ENCODE measurements at regions not wholly inside any gene's neighbourhood (a gene's known extent, or its start where the extent isn't known, plus 50 kb on each side); places are given as distances from the start of the nearest gene placed in this dataset.
"Not testable (repeated sequence)": the region's sequence is repeated elsewhere in the genome, so short reads cannot be mapped to it uniquely, and the experiment has no call there.

- DNase-seq (ENCODE audit: low read depth), result no peak
- no peak overlapping the region for H3K4me3 ChIP-seq (ENCODE audit: low read length)
- no peak for TF ChIP-seq CTCF (conservative IDR thresholded peaks at IDR 0.05; ENCODE audit: low read depth, low read length)
Observed at GRCh38 chr2:120513776-120514357, 167.9 kb downstream of the INHBB start.

- no peak overlapping the region for H3K4me3 ChIP-seq (ENCODE audit: low read length)
- no peak for DNase-seq (ENCODE audit: low read depth)
- TF ChIP-seq CTCF (conservative IDR thresholded peaks at IDR 0.05; ENCODE audit: low read depth, low read length), result no peak
Observed at GRCh38 chr2:120514521-120514920, 168.6 kb downstream of the INHBB start.

- not testable (repeated sequence) for H3K4me3 ChIP-seq (ENCODE audit: low read length); DNase-seq (ENCODE audit: low read depth)
Observed at GRCh38 chr2:120515066-120515758, 169.3 kb downstream of the INHBB start.

GRCh38 chr2:120515759-120516678 is 170.1 kb downstream of the INHBB start:
- no peak for TF ChIP-seq CTCF (conservative IDR thresholded peaks at IDR 0.05; ENCODE audit: low read depth, low read length)
- no peak for DNase-seq (ENCODE audit: low read depth)
- no peak overlapping the region for H3K4me3 ChIP-seq (ENCODE audit: low read length)

GRCh38 chr2:120516679-120517314 is 170.9 kb downstream of the INHBB start:
- no peak for DNase-seq (ENCODE audit: low read depth)
- H3K4me3 ChIP-seq (ENCODE audit: low read length), result no peak overlapping the region
- TF ChIP-seq CTCF (conservative IDR thresholded peaks at IDR 0.05; ENCODE audit: low read depth, low read length), result no peak

GRCh38 chr2:120517751-120518469 is 172.0 kb downstream of the INHBB start:
- DNase-seq (ENCODE audit: low read depth), result no peak
- TF ChIP-seq CTCF (conservative IDR thresholded peaks at IDR 0.05; ENCODE audit: low read depth, low read length), result no peak

More at GRCh38 chr2:120517751-120518469, 172.0 kb downstream of the INHBB start:
- H3K4me3 ChIP-seq (ENCODE audit: low read length), result no peak overlapping the region
